CD4-positive, alpha-beta T cell (primary cell): ENCODE measurements at regions not wholly inside any gene's neighbourhood (a gene's known extent, or its start where the extent isn't known, plus 50 kb on each side); places are given as distances from the start of the nearest gene placed in this dataset.
A peak's percentile ranks its signal among the peaks of the same experiment; 100 is the strongest.

Source experiments
- ATAC-seq: fragments of 200-7000 bp; cut with Tn5 transposase; one replicate; pipeline ENCODE4 v1.10.0; 2022; ENCODE audit warnings: mild to moderate bottlenecking; ENCODE audit not compliant: poor library complexity
- CTCF ChIA-PET: fragments of 350-600 bp; sonication (Branson Sonifier 250); formaldehyde crosslinking; loops from one replicate; lab custom pipeline; 2021; ENCODE audit warnings: antibody characterized with exemption, inconsistent platforms; lab: Charles Lee
- POLR2A ChIA-PET: fragments of 350-600 bp; sonication (Branson Sonifier 250); formaldehyde crosslinking; loops from one replicate; lab custom pipeline; 2021; ENCODE audit warnings: antibody characterized with exemption, inconsistent platforms; lab: Charles Lee
- DNase-seq, 14 experiments: peaks; one replicate each; pipeline ENCODE4 v3.0.0-alpha.2; 2013 to 2020; ENCODE audit warnings: mixed read lengths in 2 of 14
- H3K27ac ChIP-seq, 2 donors: one replicate each; pipeline versions ENCODE4 v1.5.1 to v1.7.0; 2013; ENCODE audit warnings: low read length in 2 of 2, low read depth in 1 of 2, mild to moderate bottlenecking in 1 of 2
- H3K27me3 ChIP-seq, 2 experiments: 1 replicate in 1 of 2; 2 replicates in 1 of 2; pipeline versions ENCODE4 v1.6.1 to v1.7.0; 2013; ENCODE audit warnings: low read length in 2 of 2, control low read depth in 1 of 2, mild to moderate bottlenecking in 1 of 2, moderate library complexity in 1 of 2; ENCODE audit not compliant: insufficient read depth in 2 of 2, control insufficient read depth in 1 of 2
- H3K36me3 ChIP-seq: one replicate; pipeline ENCODE4 v1.6.1; 2013; ENCODE audit warnings: low read length, control low read depth; ENCODE audit not compliant: insufficient read depth
- H3K4me1 ChIP-seq: one replicate; pipeline ENCODE4 v1.6.1; 2013; ENCODE audit warnings: low read length, control low read depth; ENCODE audit not compliant: insufficient read depth
- H3K4me3 ChIP-seq: one replicate; pipeline ENCODE4 v1.5.1; 2013; ENCODE audit warnings: mild to moderate bottlenecking, low read length, moderate library complexity
- H3K9me3 ChIP-seq, 2 experiments: 1 replicate in 1 of 2; 2 replicates in 1 of 2; pipeline versions ENCODE4 v1.6.1 to v1.7.0; 2013; ENCODE audit warnings: low read length in 2 of 2, mild to moderate bottlenecking in 2 of 2, control low read depth in 1 of 2, moderate library complexity in 1 of 2; ENCODE audit not compliant: control insufficient read depth in 1 of 2, insufficient read depth in 1 of 2
- H3K27ac Mint-ChIP-seq: one replicate; pipeline ENCODE4 v1.8.0; 2020; ENCODE audit warnings: mixed read lengths
- H3K27me3 Mint-ChIP-seq: one replicate; pipeline ENCODE4 v1.8.0; 2021; ENCODE audit warnings: mixed read lengths
- H3K36me3 Mint-ChIP-seq: one replicate; pipeline ENCODE4 v1.8.0; 2021; ENCODE audit warnings: low read depth, mixed read lengths
- H3K4me1 Mint-ChIP-seq: one replicate; pipeline ENCODE4 v1.8.0; 2021; ENCODE audit warnings: low read depth, mixed read lengths
- H3K4me3 Mint-ChIP-seq: one replicate; pipeline ENCODE4 v1.8.0; 2020; ENCODE audit warnings: mild to moderate bottlenecking, mixed read lengths
- H3K9me3 Mint-ChIP-seq: one replicate; pipeline ENCODE4 v1.8.0; 2020; ENCODE audit warnings: mixed read lengths
- CTCF ChIP-seq: fragments of 200-600 bp; IDR thresholded peaks from one replicate; pipeline ENCODE4 v1.8.0; 2022; ENCODE audit warnings: antibody characterized with exemption, mild to moderate bottlenecking
- intact Hi-C, 2 experiments: fragments of 100-400 bp; cut with DNase I in 1 of 2; cut with micrococcal nuclease in 1 of 2; formaldehyde crosslinking; loops; one replicate each; pipeline versions ENCODE4 v1.15.1 to v1.9.0; 2023 to 2025; cut with DNase I, micrococcal nuclease

GRCh38 chr22:25437414-25438160 lies 126.9 kb upstream of the GRK3 start:
- H3K27me3 Mint-ChIP-seq, result peaks cover 13% of the 10 kb centered on the region

GRCh38 chr22:25447067-25447685 lies 117.3 kb upstream of the GRK3 start:
- Histone ChIP-seq H3K4me3 (no peak overlapping the region), H3K4me1 (peaks cover 21% of the 10 kb centered on the region), H3K36me3 (peaks cover 3% of the 10 kb centered on the region), H3K27ac (no peak overlapping the region), H3K27me3 (no peaks in the 10 kb centered on the region), H3K9me3 (no peaks in the 10 kb centered on the region)
- CTCF ChIA-PET, result interaction anchor here (0.6 to 1.0 kb wide), 3 partner anchors 37 to 387 kb away, joined by 3 to 4 read pairs (median 3); no protein-coding TSS in a partner anchor
- H3K36me3 Mint-ChIP-seq, result peaks cover 15% of the 10 kb centered on the region
- ATAC-seq (no peak), DNase-seq (no peak)
- H3K27ac Mint-ChIP-seq, result peak overlapping the region; percentile 88
- H3K4me3 Mint-ChIP-seq, result peak overlapping the region; percentile 96
- TF ChIP-seq CTCF, result no peak
- H3K9me3 Mint-ChIP-seq, result no peaks in the 10 kb centered on the region
- no peaks in the 10 kb centered on the region for H3K27me3 Mint-ChIP-seq
- POLR2A ChIA-PET, result no interaction called here
- H3K4me1 Mint-ChIP-seq, result peaks cover 38% of the 10 kb centered on the region
- intact Hi-C loops, result loop anchor here in 1 of 2 experiments (5.0 to 10.0 kb wide), 6 partner anchors 40 to 885 kb away; no protein-coding TSS in a partner anchor

More at GRCh38 chr22:25437414-25438160, 126.9 kb upstream of the GRK3 start:
- ChIA-PET CTCF (no interaction called here), POLR2A (no interaction called here)
- no peaks in the 10 kb centered on the region for H3K36me3 ChIP-seq
- H3K4me3 ChIP-seq, result no peak overlapping the region
- no peak for ATAC-seq
- H3K27ac Mint-ChIP-seq, result no peak overlapping the region
- no peak for TF ChIP-seq CTCF
- H3K4me1 ChIP-seq, result no peaks in the 10 kb centered on the region
- H3K27ac ChIP-seq, result no peak overlapping the region
- intact Hi-C loops, result no loop called here
- no peaks in the 10 kb centered on the region for H3K9me3 Mint-ChIP-seq
- no peak overlapping the region for H3K4me3 Mint-ChIP-seq
- H3K27me3 ChIP-seq, result no peaks in the 10 kb centered on the region
- DNase-seq, result no peak
- H3K9me3 ChIP-seq, result no peaks in the 10 kb centered on the region
- no peaks in the 10 kb centered on the region for H3K4me1 Mint-ChIP-seq
- H3K36me3 Mint-ChIP-seq, result no peaks in the 10 kb centered on the region

- H3K9me3 ChIP-seq, result no peaks in the 10 kb centered on the region
- H3K27me3 Mint-ChIP-seq, result no peaks in the 10 kb centered on the region
- ChIA-PET CTCF (interaction anchor here (0.6 to 1.0 kb wide), 3 partner anchors 38 to 388 kb away, joined by 3 to 4 read pairs (median 3); no protein-coding TSS in a partner anchor), POLR2A (no interaction called here)
- intact Hi-C loops, result loop anchor here (1.0 to 10.0 kb wide), 7 partner anchors 41 to 884 kb away; no protein-coding TSS in a partner anchor
- H3K27ac ChIP-seq, result peak overlapping the region; percentile 31 to 67
- DNase-seq (peak; percentile 77 to 95 (median 85)), ATAC-seq (peak; percentile 95)
- peak; percentile 88 for TF ChIP-seq CTCF
- peaks cover 25% of the 10 kb centered on the region for H3K4me1 ChIP-seq
- peaks cover 45% of the 10 kb centered on the region for H3K4me1 Mint-ChIP-seq
- H3K9me3 Mint-ChIP-seq, result no peaks in the 10 kb centered on the region
- no peaks in the 10 kb centered on the region for H3K27me3 ChIP-seq
- H3K36me3 Mint-ChIP-seq, result peaks cover 17% of the 10 kb centered on the region
- peak overlapping the region; percentile 94 for H3K4me3 ChIP-seq
- H3K27ac Mint-ChIP-seq, result peak overlapping the region; percentile 88
- H3K36me3 ChIP-seq, result peaks cover 3% of the 10 kb centered on the region
- peak overlapping the region; percentile 96 for H3K4me3 Mint-ChIP-seq
Observed at GRCh38 chr22:25447686-25448434, 116.6 kb upstream of the GRK3 start.
